A673 (cell line): ENCODE measurements at regions not wholly inside any gene's neighbourhood (a gene's known extent, or its start where the extent isn't known, plus 50 kb on each side); places are given as distances from the start of the nearest gene placed in this dataset.
A peak's percentile ranks its signal among the peaks of the same experiment; 100 is the strongest.

Source experiments
- BruUV-seq: library from RNA; stranded (reverse); fragments of 400-500 nt; replicated peaks from 2 replicates; lab custom pipeline; 2021; lab: Mats Ljungman, UMichigan
- CTCF ChIA-PET: fragments of 300-600 bp; sonication (Branson Sonifier 250); formaldehyde crosslinking; loops from one replicate; lab custom pipeline; 2022; ENCODE audit warnings: antibody characterized with exemption; lab: Charles Lee
- POLR2A ChIA-PET: fragments of 300-600 bp; sonication (Branson Sonifier 250); formaldehyde crosslinking; loops from one replicate; lab custom pipeline; 2022; ENCODE audit warnings: antibody characterized with exemption; ENCODE audit not compliant: low non-redundant PET; lab: Charles Lee
- DNase-seq: peaks from one replicate; pipeline ENCODE4 v3.0.0-alpha.2; 2015; ENCODE audit warnings: low spot score
- H3K27ac ChIP-seq: fragments of 200-600 bp; sonication (generic); 2 replicates; pipeline ENCODE4 v1.5.1; 2016; ENCODE audit warnings: mixed run types, low read depth, mild to moderate bottlenecking, mixed read lengths, antibody characterized with exemption, low read length; ENCODE audit not compliant: poor library complexity, severe bottlenecking
- H3K27me3 ChIP-seq: fragments of 200-600 bp; sonication (generic); replicated peaks from 2 replicates; pipeline ENCODE4 v1.6.1; 2017; ENCODE audit warnings: mixed run types, low read depth, mild to moderate bottlenecking, mixed read lengths, antibody characterized with exemption, low read length; ENCODE audit not compliant: insufficient read depth, poor library complexity
- H3K36me3 ChIP-seq: fragments of 200-600 bp; sonication (generic); 2 replicates; pipeline ENCODE4 v1.6.1; 2016; ENCODE audit warnings: mixed run types, mild to moderate bottlenecking, mixed read lengths, antibody characterized with exemption, low read length; ENCODE audit not compliant: insufficient read depth, poor library complexity, severe bottlenecking
- H3K4me1 ChIP-seq: fragments of 200-600 bp; sonication (generic); 2 replicates; pipeline ENCODE4 v1.6.1; 2017; ENCODE audit warnings: mixed run types, mild to moderate bottlenecking, mixed read lengths, antibody characterized with exemption, low read length; ENCODE audit not compliant: insufficient read depth, poor library complexity, severe bottlenecking
- H3K4me3 ChIP-seq: fragments of 200-600 bp; sonication (generic); 2 replicates; pipeline ENCODE4 v1.5.1; 2016; ENCODE audit warnings: low read depth, mixed run types, mild to moderate bottlenecking, mixed read lengths, low read length; ENCODE audit not compliant: poor library complexity, severe bottlenecking
- H3K9me3 ChIP-seq: fragments of 200-600 bp; sonication (generic); 2 replicates; pipeline ENCODE4 v1.6.1; 2016; ENCODE audit warnings: mixed run types, low read depth, mild to moderate bottlenecking, mixed read lengths, antibody characterized with exemption, low read length; ENCODE audit not compliant: poor library complexity, severe bottlenecking
- EZH2 ChIP-seq: fragments of 200-600 bp; sonication (generic); IDR thresholded peaks from 2 replicates; pipeline ENCODE4 v1.6.1; 2017; ENCODE audit warnings: borderline replicate concordance, low read depth, mild to moderate bottlenecking, mixed read lengths, antibody characterized with exemption, low read length; ENCODE audit not compliant: poor library complexity, severe bottlenecking
- intact Hi-C: fragments of 100-400 bp; cut with micrococcal nuclease; formaldehyde crosslinking; loops from one replicate; pipeline ENCODE4 v1.10.0; 2022; ENCODE audit not compliant: unreplicated experiment
- TF ChIP-seq, protein P1 (sequence below): fragments of 300-800, 200-600 bp; sonication (generic); conservative IDR thresholded peaks from 2 replicates; pipeline ENCODE4 v1.5.1; 2017; ENCODE audit warnings: low read depth, mild to moderate bottlenecking, antibody characterized with exemption, low read length, moderate library complexity, mixed read lengths

DNA sequence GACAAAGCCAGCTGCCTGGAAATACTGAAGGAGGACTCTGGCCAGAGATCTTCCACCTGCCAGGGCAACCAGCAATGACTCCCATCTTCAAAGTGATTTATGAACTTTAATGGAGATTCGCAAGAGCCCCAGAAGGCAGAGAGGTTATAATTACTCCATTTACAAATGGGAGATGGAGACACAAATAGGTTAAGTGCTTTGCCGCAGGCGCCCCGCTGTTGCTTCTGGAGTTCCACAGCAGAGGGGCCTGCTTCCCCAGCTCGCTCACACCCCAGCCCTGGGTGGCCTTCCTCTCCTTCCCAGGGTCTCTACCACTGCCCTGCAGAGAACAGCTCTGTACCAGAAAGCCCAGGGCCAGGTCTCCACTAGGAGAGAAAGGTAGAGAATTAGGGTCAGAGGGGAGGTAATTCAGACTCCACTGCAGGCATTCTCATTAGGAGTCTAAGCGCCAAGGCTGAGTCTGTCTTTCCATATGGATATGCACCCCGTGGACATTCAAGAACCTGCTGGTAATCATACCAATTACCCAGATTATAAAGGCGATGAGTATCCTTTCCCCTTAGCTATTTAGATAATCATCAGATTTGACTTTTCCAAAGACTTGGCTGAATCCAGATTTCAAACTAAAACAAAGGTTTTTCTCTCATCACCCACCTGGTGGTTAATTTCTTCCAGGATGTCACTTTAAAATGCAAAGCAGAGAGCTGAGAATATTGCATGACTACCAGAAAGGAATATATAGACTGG lies 157.6 kb upstream of the TUT7 start:
- no peaks in the 10 kb centered on the region for H3K4me1 ChIP-seq
- no peak overlapping the region for H3K4me3 ChIP-seq
- no peaks in the 10 kb centered on the region for H3K36me3 ChIP-seq
- intact Hi-C loops: no loop called here
- ChIA-PET POLR2A (no interaction called here), CTCF (no interaction called here)
- no peak overlapping the region for H3K27ac ChIP-seq
- TF ChIP-seq, protein P1, sequence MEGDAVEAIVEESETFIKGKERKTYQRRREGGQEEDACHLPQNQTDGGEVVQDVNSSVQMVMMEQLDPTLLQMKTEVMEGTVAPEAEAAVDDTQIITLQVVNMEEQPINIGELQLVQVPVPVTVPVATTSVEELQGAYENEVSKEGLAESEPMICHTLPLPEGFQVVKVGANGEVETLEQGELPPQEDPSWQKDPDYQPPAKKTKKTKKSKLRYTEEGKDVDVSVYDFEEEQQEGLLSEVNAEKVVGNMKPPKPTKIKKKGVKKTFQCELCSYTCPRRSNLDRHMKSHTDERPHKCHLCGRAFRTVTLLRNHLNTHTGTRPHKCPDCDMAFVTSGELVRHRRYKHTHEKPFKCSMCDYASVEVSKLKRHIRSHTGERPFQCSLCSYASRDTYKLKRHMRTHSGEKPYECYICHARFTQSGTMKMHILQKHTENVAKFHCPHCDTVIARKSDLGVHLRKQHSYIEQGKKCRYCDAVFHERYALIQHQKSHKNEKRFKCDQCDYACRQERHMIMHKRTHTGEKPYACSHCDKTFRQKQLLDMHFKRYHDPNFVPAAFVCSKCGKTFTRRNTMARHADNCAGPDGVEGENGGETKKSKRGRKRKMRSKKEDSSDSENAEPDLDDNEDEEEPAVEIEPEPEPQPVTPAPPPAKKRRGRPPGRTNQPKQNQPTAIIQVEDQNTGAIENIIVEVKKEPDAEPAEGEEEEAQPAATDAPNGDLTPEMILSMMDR: no peak
- no peak for TF ChIP-seq EZH2
- no peaks in the 10 kb centered on the region for H3K27me3 ChIP-seq
- H3K9me3 ChIP-seq: no peaks in the 10 kb centered on the region
- BruUV-seq: no TSS peak
- DNase-seq: no peak

DNA sequence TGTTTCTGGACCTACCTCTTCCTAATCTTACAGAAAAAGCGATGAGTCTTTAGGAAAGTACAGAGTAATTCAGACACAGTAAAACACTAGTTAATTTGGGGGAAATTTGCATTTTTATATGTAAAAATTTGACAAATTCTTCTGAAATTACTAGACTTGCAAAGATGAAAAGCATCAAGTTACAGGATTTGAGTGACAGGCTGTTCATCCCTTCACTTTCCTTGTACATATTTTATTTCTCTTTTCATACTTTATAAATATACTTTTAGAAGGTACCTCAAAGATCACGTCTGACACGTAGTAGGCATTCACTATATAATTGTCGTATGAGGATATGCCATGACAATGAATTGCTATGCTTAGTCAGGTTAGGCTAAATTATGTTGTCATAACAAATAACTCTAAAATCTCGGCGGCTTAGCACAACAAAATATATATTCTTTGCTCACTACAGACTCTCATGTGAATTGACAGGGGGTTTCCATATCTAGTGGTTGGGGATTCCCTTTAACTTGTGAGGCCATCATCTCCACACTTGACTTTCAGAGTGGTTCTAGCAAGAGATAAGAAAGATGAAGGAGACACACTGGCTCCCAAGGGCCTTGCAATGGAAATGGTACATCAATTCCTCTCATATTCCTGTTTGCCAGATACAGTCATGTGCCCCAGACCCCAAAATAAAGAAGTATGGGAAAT lies 154.1 kb upstream of the TUT7 start:
- no peak for DNase-seq
- POLR2A ChIA-PET: no interaction called here
- Histone ChIP-seq H3K36me3 (no peaks in the 10 kb centered on the region), H3K27me3 (no peaks in the 10 kb centered on the region), H3K4me3 (no peak overlapping the region), H3K4me1 (no peaks in the 10 kb centered on the region), H3K9me3 (no peaks in the 10 kb centered on the region), H3K27ac (no peak overlapping the region)
- intact Hi-C loops: no loop called here
- TF ChIP-seq EZH2: no peak
- TF ChIP-seq, protein P1: no peak
- CTCF ChIA-PET: no interaction called here
- no TSS peak for BruUV-seq

DNA sequence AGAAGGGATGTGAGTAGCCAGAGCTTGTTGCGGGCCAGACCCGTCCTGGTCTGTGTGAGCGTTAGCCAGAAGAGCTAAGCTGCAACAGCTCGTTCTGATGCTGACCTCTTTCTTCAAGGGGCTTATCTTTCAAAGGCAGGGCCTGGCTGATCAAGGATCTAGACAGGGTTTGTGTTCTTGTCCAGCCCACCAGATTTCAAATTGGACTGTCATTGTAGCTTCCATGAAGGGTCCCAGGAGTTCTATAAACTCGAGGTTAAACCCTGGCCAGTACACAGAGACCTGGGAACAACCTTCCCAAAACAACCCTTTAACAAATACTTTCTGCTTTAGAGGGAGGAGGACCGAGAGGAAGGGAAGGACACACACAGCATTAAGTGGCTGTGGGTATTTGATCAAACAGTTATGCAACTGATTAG lies 153.0 kb upstream of the TUT7 start:
- no peak overlapping the region for H3K4me3 ChIP-seq
- DNase-seq: no peak
- BruUV-seq: no TSS peak
- no peaks in the 10 kb centered on the region for H3K9me3 ChIP-seq
- ChIA-PET POLR2A (no interaction called here), CTCF (no interaction called here)
- no peaks in the 10 kb centered on the region for H3K36me3 ChIP-seq
- TF ChIP-seq EZH2: no peak
- TF ChIP-seq, protein P1: no peak
- peak overlapping the region; percentile 14 for H3K27ac ChIP-seq
- H3K4me1 ChIP-seq: no peaks in the 10 kb centered on the region
- intact Hi-C loops: no loop called here
- H3K27me3 ChIP-seq: no peaks in the 10 kb centered on the region
